Keratinocyte (primary cell): ENCODE measurements at regions not wholly inside any gene's neighbourhood (a gene's known extent, or its start where the extent isn't known, plus 50 kb on each side); places are given as distances from the start of the nearest gene placed in this dataset.

Experiments used
- DNase-seq: peaks from one replicate; pipeline ENCODE4 v3.0.0-alpha.2; 2011; ENCODE audit warnings: low read depth, missing footprints, low spot score
- FAIRE-seq: peaks from 2 replicates; lab custom pipeline; 2011; peaks lifted over from hg19 to GRCh38; lab: Jason Lieb, UNC
- H2AFZ ChIP-seq: 2 replicates; pipeline ENCODE4 v1.6.0; 2012; ENCODE audit warnings: low read length, control low read depth, inconsistent platforms; ENCODE audit not compliant: control insufficient read depth
- H3K27ac ChIP-seq: 2 replicates; pipeline ENCODE4 v1.5.1; 2011; ENCODE audit warnings: low read length; ENCODE audit not compliant: control insufficient read depth, insufficient read depth
- H3K27me3 ChIP-seq: 3 replicates; pipeline ENCODE4 v1.6.0; 2011; ENCODE audit warnings: low read length; ENCODE audit not compliant: control insufficient read depth, insufficient read depth; ENCODE audit errors: extremely low read depth
- H3K36me3 ChIP-seq, 2 experiments: 2 replicates in 1 of 2; 3 replicates in 1 of 2; pipeline ENCODE4 v1.5.1; 2011; ENCODE audit warnings: low read length in 2 of 2, mild to moderate bottlenecking in 1 of 2; ENCODE audit not compliant: control insufficient read depth in 2 of 2, insufficient read depth in 2 of 2; ENCODE audit errors: extremely low read depth in 1 of 2
- H3K4me1 ChIP-seq: 3 replicates; pipeline ENCODE4 v1.5.1; 2011; ENCODE audit warnings: low read length; ENCODE audit not compliant: control insufficient read depth, insufficient read depth; ENCODE audit errors: extremely low read depth
- H3K4me2 ChIP-seq: 3 replicates; pipeline ENCODE4 v1.6.0; 2011; ENCODE audit warnings: low read depth, low read length; ENCODE audit not compliant: control insufficient read depth, insufficient read depth; ENCODE audit errors: extremely low read depth
- H3K4me3 ChIP-seq, 3 experiments: fragments of 200-600 bp in 1 of 3; sonication (generic) in 1 of 3; 2 replicates in 2 of 3; 3 replicates in 1 of 3; pipeline ENCODE4 v1.5.1; 2011 to 2016; ENCODE audit warnings: low read length in 3 of 3, mild to moderate bottlenecking in 3 of 3, control low read depth in 2 of 3, inconsistent platforms in 1 of 3, low read depth in 1 of 3, mixed read lengths in 1 of 3, mixed run types in 1 of 3, moderate library complexity in 1 of 3; ENCODE audit not compliant: control insufficient read depth in 2 of 3, insufficient read depth in 2 of 3; ENCODE audit errors: extremely low read depth in 1 of 3
- H3K79me2 ChIP-seq: 2 replicates; pipeline ENCODE4 v1.6.0; 2012; ENCODE audit warnings: low read length; ENCODE audit not compliant: control insufficient read depth, insufficient read depth
- H3K9ac ChIP-seq: 3 replicates; pipeline ENCODE4 v1.6.0; 2011; ENCODE audit warnings: low read length; ENCODE audit not compliant: control insufficient read depth, insufficient read depth; ENCODE audit errors: extremely low read depth
- H3K9me1 ChIP-seq: 3 replicates; pipeline ENCODE4 v1.6.0; 2011; ENCODE audit warnings: low read length; ENCODE audit not compliant: control insufficient read depth, insufficient read depth; ENCODE audit errors: extremely low read depth
- H3K9me3 ChIP-seq: 2 replicates; pipeline ENCODE4 v1.5.1; 2012; ENCODE audit warnings: low read depth, low read length; ENCODE audit not compliant: control insufficient read depth
- H4K20me1 ChIP-seq: 3 replicates; pipeline ENCODE4 v1.6.0; 2011; ENCODE audit warnings: low read length; ENCODE audit not compliant: control insufficient read depth, insufficient read depth; ENCODE audit errors: extremely low read depth
- EZH2 ChIP-seq: IDR thresholded peaks from one replicate; pipeline ENCODE4 v1.6.1; 2012; ENCODE audit warnings: inconsistent platforms, mild to moderate bottlenecking, low read length, moderate library complexity
- dilution Hi-C: fragments of 300-500 bp; cut with MboI; formaldehyde crosslinking; loops from one replicate; pipeline ENCODE4 v1.7.0; 2020; ENCODE audit warnings: low sequenced_read_pairs; ENCODE audit not compliant: extremely low pct_ligation_motif_present
- TF ChIP-seq, protein P1 (sequence below), 3 experiments: IDR thresholded peaks in 1 of 3; conservative IDR thresholded peaks in 1 of 3; optimal IDR thresholded peaks in 1 of 3; 2 replicates in 2 of 3; 3 replicates in 1 of 3; pipeline versions ENCODE3 to v1.5.1; 2011; ENCODE audit warnings: low read length in 3 of 3, mild to moderate bottlenecking in 3 of 3, moderate library complexity in 2 of 3, control low read depth in 1 of 3, inconsistent platforms in 1 of 3; ENCODE audit not compliant: insufficient read depth in 2 of 3; ENCODE audit errors: extremely low read depth in 1 of 3

DNA sequence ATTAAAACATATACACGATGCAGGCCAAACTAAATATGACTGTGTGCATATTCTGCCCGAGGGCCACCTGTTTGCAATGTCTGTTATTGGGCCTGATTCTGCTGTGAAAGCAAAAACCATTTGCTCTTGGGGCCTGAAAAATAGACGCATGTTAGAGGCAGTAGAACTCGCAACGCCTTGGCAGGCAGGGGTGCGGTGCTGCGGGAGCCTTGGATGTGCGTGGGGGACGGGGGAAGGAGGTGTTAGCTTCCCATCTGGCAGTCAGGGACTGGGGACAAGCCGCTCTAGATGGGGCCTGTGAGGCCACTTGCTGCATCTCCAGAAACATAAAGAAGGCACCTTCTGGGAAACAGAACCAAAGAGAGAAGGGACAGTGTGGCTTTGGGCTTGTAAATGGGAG lies 216.3 kb downstream of the PHETA1 start:
- no peaks in the 10 kb centered on the region for H4K20me1 ChIP-seq
- FAIRE-seq (no peak), DNase-seq (no peak)
- no peaks in the 10 kb centered on the region for H3K79me2 ChIP-seq
- no peak overlapping the region for H3K9ac ChIP-seq
- no peak overlapping the region for H2AFZ ChIP-seq
- peaks cover 25% of the 10 kb centered on the region for H3K27me3 ChIP-seq
- H3K4me3 ChIP-seq, result no peak overlapping the region
- no peaks in the 10 kb centered on the region for H3K9me1 ChIP-seq
- no peak for TF ChIP-seq EZH2
- TF ChIP-seq, protein P1, sequence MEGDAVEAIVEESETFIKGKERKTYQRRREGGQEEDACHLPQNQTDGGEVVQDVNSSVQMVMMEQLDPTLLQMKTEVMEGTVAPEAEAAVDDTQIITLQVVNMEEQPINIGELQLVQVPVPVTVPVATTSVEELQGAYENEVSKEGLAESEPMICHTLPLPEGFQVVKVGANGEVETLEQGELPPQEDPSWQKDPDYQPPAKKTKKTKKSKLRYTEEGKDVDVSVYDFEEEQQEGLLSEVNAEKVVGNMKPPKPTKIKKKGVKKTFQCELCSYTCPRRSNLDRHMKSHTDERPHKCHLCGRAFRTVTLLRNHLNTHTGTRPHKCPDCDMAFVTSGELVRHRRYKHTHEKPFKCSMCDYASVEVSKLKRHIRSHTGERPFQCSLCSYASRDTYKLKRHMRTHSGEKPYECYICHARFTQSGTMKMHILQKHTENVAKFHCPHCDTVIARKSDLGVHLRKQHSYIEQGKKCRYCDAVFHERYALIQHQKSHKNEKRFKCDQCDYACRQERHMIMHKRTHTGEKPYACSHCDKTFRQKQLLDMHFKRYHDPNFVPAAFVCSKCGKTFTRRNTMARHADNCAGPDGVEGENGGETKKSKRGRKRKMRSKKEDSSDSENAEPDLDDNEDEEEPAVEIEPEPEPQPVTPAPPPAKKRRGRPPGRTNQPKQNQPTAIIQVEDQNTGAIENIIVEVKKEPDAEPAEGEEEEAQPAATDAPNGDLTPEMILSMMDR (optimal IDR thresholded peaks at IDR 0.05 in 1 of 3, IDR thresholded peaks at IDR 0.05 in 1 of 3, conservative IDR thresholded peaks at IDR 0.05 in 1 of 3; ENCODE audit: extremely low read depth in 1 of 3, insufficient read depth in 2 of 3, low read length in 3 of 3), result no peak
- H3K4me1 ChIP-seq, result no peaks in the 10 kb centered on the region
- H3K4me2 ChIP-seq, result no peak overlapping the region
- H3K36me3 ChIP-seq, result no peaks in the 10 kb centered on the region
- dilution Hi-C loops, result no loop called here
- H3K9me3 ChIP-seq, result no peaks in the 10 kb centered on the region
- H3K27ac ChIP-seq, result no peak overlapping the region

- H3K9me3 ChIP-seq, result no peaks in the 10 kb centered on the region
- dilution Hi-C loops, result no loop called here
- H3K9ac ChIP-seq, result no peak overlapping the region
- no peaks in the 10 kb centered on the region for H3K4me1 ChIP-seq
- H3K27ac ChIP-seq, result no peak overlapping the region
- no peaks in the 10 kb centered on the region for H3K79me2 ChIP-seq
- H3K4me3 ChIP-seq, result no peak overlapping the region
- H4K20me1 ChIP-seq, result no peaks in the 10 kb centered on the region
- no peak overlapping the region for H3K4me2 ChIP-seq
- no peak for DNase-seq
- H2AFZ ChIP-seq, result no peak overlapping the region
- no peak for FAIRE-seq
- H3K36me3 ChIP-seq, result no peaks in the 10 kb centered on the region
- TF ChIP-seq, protein P1 (optimal IDR thresholded peaks at IDR 0.05 in 1 of 3, IDR thresholded peaks at IDR 0.05 in 1 of 3, conservative IDR thresholded peaks at IDR 0.05 in 1 of 3; ENCODE audit: extremely low read depth in 1 of 3, insufficient read depth in 2 of 3, low read length in 3 of 3), result no peak
- TF ChIP-seq EZH2, result no peak
- H3K9me1 ChIP-seq, result no peaks in the 10 kb centered on the region
- peaks cover 25% of the 10 kb centered on the region for H3K27me3 ChIP-seq
Measured at GRCh38 chr12:111150921-111151840, 217.7 kb downstream of the PHETA1 start.
